ENCODE measurements at regions not wholly inside any gene's neighbourhood (a gene's known extent, or its start where the extent isn't known, plus 50 kb on each side); places are given as distances from the start of the nearest gene placed in this dataset.

DNA sequence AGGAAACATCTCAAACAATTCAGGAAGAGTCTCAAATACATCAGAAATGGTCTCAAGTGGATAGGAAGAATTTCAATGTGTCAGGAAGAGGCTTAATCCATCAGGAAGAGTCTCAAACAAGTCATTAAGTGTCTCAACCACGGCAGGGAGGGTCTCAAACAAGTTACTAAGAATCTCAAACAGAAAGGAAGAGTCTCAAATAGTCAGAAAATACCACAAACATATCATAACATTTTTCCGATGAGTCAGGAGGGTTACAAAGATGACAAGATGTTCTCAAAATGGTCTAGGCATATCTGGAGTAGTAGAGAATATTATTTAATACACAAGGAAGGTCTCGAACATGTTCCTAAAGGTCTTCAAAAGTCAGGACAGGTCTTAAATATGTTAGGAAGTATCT lies 109.3 kb upstream of the USP9X start:
- TF ChIP-seq, protein P1, sequence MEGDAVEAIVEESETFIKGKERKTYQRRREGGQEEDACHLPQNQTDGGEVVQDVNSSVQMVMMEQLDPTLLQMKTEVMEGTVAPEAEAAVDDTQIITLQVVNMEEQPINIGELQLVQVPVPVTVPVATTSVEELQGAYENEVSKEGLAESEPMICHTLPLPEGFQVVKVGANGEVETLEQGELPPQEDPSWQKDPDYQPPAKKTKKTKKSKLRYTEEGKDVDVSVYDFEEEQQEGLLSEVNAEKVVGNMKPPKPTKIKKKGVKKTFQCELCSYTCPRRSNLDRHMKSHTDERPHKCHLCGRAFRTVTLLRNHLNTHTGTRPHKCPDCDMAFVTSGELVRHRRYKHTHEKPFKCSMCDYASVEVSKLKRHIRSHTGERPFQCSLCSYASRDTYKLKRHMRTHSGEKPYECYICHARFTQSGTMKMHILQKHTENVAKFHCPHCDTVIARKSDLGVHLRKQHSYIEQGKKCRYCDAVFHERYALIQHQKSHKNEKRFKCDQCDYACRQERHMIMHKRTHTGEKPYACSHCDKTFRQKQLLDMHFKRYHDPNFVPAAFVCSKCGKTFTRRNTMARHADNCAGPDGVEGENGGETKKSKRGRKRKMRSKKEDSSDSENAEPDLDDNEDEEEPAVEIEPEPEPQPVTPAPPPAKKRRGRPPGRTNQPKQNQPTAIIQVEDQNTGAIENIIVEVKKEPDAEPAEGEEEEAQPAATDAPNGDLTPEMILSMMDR (conservative IDR thresholded peaks at IDR 0.05) = no peak
- peaks cover 10 to 26% (median 25%) of the 10 kb centered on the region in 3 experiments; a peak in 6 of 7 replicates for H3K36me3 Mint-ChIP-seq (ENCODE audit: insufficient read depth in 1 of 3, low read depth in 3 of 3)
- WGBS (ENCODE audit: extremely low coverage, insufficient read length, low lambda C conversion rate) = no CpG with 5 or more reads among the region's 3 CpGs
- Histone ChIP-seq H4K8ac (replicated peaks; ENCODE audit: insufficient read length, low read depth, low read length) (no peak overlapping the region), H2BK12ac (ENCODE audit: insufficient read length, low read depth, low read length) (no peak overlapping the region), H3K27me3 (ENCODE audit: insufficient read depth, low read length) (no peaks in the 10 kb centered on the region), H2BK20ac (ENCODE audit: low read depth, low read length, poor library complexity, severe bottlenecking) (no peak overlapping the region), H3K14ac (ENCODE audit: insufficient read depth, low read length) (no peak overlapping the region), H3K79me1 (ENCODE audit: insufficient read depth, low read depth, low read length, poor library complexity, severe bottlenecking) (no peaks in the 10 kb centered on the region), H3K4ac (ENCODE audit: low read depth, low read length) (no peak overlapping the region), H3K23ac (ENCODE audit: insufficient read length, low read depth, low read length) (no peak overlapping the region), H3K4me1 (ENCODE audit: insufficient read depth, low read length) (no peaks in the 10 kb centered on the region), H2BK15ac (ENCODE audit: low read depth, low read length) (no peak overlapping the region), H4K5ac (ENCODE audit: insufficient read length, low read depth, low read length) (no peak overlapping the region), H3K9ac (ENCODE audit: extremely low read depth, insufficient read length, low read length) (no peak overlapping the region), H3K56ac (ENCODE audit: insufficient read length, low read depth, low read length) (no peak overlapping the region), H2AFZ (ENCODE audit: low read length) (no peak overlapping the region), H2AK5ac (ENCODE audit: insufficient read length, low read length) (no peak overlapping the region), H3K27ac (ENCODE audit: insufficient read length, low read depth, low read length) (no peak overlapping the region), H2BK120ac (ENCODE audit: low read depth, low read length, poor library complexity, severe bottlenecking) (no peak overlapping the region), H3K23me2 (ENCODE audit: insufficient read length, low read depth, low read length, poor library complexity, severe bottlenecking) (no peaks in the 10 kb centered on the region), H2BK5ac (ENCODE audit: insufficient read length, low read length) (no peak overlapping the region), H3K79me2 (ENCODE audit: insufficient read depth, low read length) (no peaks in the 10 kb centered on the region), H3K4me2 (ENCODE audit: insufficient read depth, insufficient read length, low read length) (no peak overlapping the region), H3K18ac (ENCODE audit: insufficient read length, low read depth, low read length) (no peak overlapping the region), H4K20me1 (ENCODE audit: control insufficient read depth, insufficient read depth, insufficient read length) (no peaks in the 10 kb centered on the region), H3T11ph (ENCODE audit: low read length) (no peak overlapping the region), H4K91ac (ENCODE audit: insufficient read length, low read depth, low read length) (no peak overlapping the region), H3K9me3 (ENCODE audit: control insufficient read depth, low read depth, low read length) (no peaks in the 10 kb centered on the region)
- DNase-seq = no peak
- H3K9me3 Mint-ChIP-seq = peaks cover 69% of the 10 kb centered on the region in 2 experiments
- H3K4me3 Mint-ChIP-seq = no peak overlapping the region
- H3K27me3 Mint-ChIP-seq (ENCODE audit: low read depth) = no peaks in the 10 kb centered on the region
- no peak overlapping the region for H3K27ac Mint-ChIP-seq
- peaks cover 13 to 18% of the 10 kb centered on the region in 2 experiments for H3K4me1 Mint-ChIP-seq
